Peyer's patch (tissue), 4 donors: ENCODE measurements at regions not wholly inside any gene's neighbourhood (a gene's known extent, or its start where the extent isn't known, plus 50 kb on each side); places are given as distances from the start of the nearest gene placed in this dataset.

Experiments used
- CTCF ChIP-seq, 6 experiments: fragments of 450-650 bp in 4 of 6; fragments of 200-600 bp in 2 of 6; sonication (generic) in 1 of 6; IDR thresholded peaks; one replicate each; pipeline ENCODE4 v1.5.1; 2017 to 2019; ENCODE audit warnings: antibody characterized with exemption in 6 of 6, mild to moderate bottlenecking in 3 of 6, moderate library complexity in 1 of 6
- POLR2A ChIP-seq, 2 donors: fragments of 450-650 bp; IDR thresholded peaks; one replicate each; pipeline ENCODE4 v1.5.1; 2017; ENCODE audit warnings: antibody characterized with exemption in 2 of 2, mild to moderate bottlenecking in 2 of 2, moderate library complexity in 2 of 2

- TF ChIP-seq CTCF (IDR thresholded peaks at IDR 0.05) (no peak), POLR2A (IDR thresholded peaks at IDR 0.05) (no peak)
These were observed 161.1 kb upstream of the DUSP10 start for GRCh38 chr1:221902961-221903360.
